ENCODE measurements at regions not wholly inside any gene's neighbourhood (a gene's known extent, or its start where the extent isn't known, plus 50 kb on each side); places are given as distances from the start of the nearest gene placed in this dataset.

DNA sequence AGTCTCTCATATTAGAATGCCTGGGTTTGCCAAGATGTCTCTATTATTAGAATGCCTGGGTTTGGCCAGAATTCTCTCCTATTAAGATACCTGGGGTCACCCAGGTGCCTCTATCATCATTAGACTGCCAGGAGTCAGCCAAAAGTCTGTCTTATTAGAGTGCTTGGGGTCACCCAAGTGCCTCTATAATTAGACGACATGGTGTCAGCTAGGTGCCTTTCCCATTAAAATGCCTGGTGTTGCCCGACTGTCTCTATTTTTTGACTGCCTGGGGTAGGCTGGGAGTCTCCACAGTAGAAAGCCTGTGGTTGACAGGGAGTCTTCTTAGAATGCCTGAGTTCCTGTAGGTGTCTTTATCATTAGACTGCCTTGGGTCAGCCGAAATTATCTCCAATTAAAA lies 1536.6 kb downstream of the UQCRFS1 start:
- TF ChIP-seq, protein P1, sequence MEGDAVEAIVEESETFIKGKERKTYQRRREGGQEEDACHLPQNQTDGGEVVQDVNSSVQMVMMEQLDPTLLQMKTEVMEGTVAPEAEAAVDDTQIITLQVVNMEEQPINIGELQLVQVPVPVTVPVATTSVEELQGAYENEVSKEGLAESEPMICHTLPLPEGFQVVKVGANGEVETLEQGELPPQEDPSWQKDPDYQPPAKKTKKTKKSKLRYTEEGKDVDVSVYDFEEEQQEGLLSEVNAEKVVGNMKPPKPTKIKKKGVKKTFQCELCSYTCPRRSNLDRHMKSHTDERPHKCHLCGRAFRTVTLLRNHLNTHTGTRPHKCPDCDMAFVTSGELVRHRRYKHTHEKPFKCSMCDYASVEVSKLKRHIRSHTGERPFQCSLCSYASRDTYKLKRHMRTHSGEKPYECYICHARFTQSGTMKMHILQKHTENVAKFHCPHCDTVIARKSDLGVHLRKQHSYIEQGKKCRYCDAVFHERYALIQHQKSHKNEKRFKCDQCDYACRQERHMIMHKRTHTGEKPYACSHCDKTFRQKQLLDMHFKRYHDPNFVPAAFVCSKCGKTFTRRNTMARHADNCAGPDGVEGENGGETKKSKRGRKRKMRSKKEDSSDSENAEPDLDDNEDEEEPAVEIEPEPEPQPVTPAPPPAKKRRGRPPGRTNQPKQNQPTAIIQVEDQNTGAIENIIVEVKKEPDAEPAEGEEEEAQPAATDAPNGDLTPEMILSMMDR (IDR thresholded peaks at IDR 0.05) = no peak
- no peak for TF ChIP-seq POLR2A (IDR thresholded peaks at IDR 0.05)

Data from heart left ventricle (tissue), 13 donors.